A673 (cell line): ENCODE measurements at regions not wholly inside any gene's neighbourhood (a gene's known extent, or its start where the extent isn't known, plus 50 kb on each side); places are given as distances from the start of the nearest gene placed in this dataset.

Experiments used
- BruUV-seq: library from RNA; stranded (reverse); fragments of 400-500 nt; replicated peaks from 2 replicates; lab custom pipeline; 2021; lab: Mats Ljungman, UMichigan
- CTCF ChIA-PET: fragments of 300-600 bp; sonication (Branson Sonifier 250); formaldehyde crosslinking; loops from one replicate; lab custom pipeline; 2022; ENCODE audit warnings: antibody characterized with exemption; lab: Charles Lee
- POLR2A ChIA-PET: fragments of 300-600 bp; sonication (Branson Sonifier 250); formaldehyde crosslinking; loops from one replicate; lab custom pipeline; 2022; ENCODE audit warnings: antibody characterized with exemption; ENCODE audit not compliant: low non-redundant PET; lab: Charles Lee
- DNase-seq: peaks from one replicate; pipeline ENCODE4 v3.0.0-alpha.2; 2015; ENCODE audit warnings: low spot score
- H3K27ac ChIP-seq: fragments of 200-600 bp; sonication (generic); 2 replicates; pipeline ENCODE4 v1.5.1; 2016; ENCODE audit warnings: mixed run types, low read depth, mild to moderate bottlenecking, mixed read lengths, antibody characterized with exemption, low read length; ENCODE audit not compliant: poor library complexity, severe bottlenecking
- H3K27me3 ChIP-seq: fragments of 200-600 bp; sonication (generic); replicated peaks from 2 replicates; pipeline ENCODE4 v1.6.1; 2017; ENCODE audit warnings: mixed run types, low read depth, mild to moderate bottlenecking, mixed read lengths, antibody characterized with exemption, low read length; ENCODE audit not compliant: insufficient read depth, poor library complexity
- H3K36me3 ChIP-seq: fragments of 200-600 bp; sonication (generic); 2 replicates; pipeline ENCODE4 v1.6.1; 2016; ENCODE audit warnings: mixed run types, mild to moderate bottlenecking, mixed read lengths, antibody characterized with exemption, low read length; ENCODE audit not compliant: insufficient read depth, poor library complexity, severe bottlenecking
- H3K4me1 ChIP-seq: fragments of 200-600 bp; sonication (generic); 2 replicates; pipeline ENCODE4 v1.6.1; 2017; ENCODE audit warnings: mixed run types, mild to moderate bottlenecking, mixed read lengths, antibody characterized with exemption, low read length; ENCODE audit not compliant: insufficient read depth, poor library complexity, severe bottlenecking
- H3K4me3 ChIP-seq: fragments of 200-600 bp; sonication (generic); 2 replicates; pipeline ENCODE4 v1.5.1; 2016; ENCODE audit warnings: low read depth, mixed run types, mild to moderate bottlenecking, mixed read lengths, low read length; ENCODE audit not compliant: poor library complexity, severe bottlenecking
- H3K9me3 ChIP-seq: fragments of 200-600 bp; sonication (generic); 2 replicates; pipeline ENCODE4 v1.6.1; 2016; ENCODE audit warnings: mixed run types, low read depth, mild to moderate bottlenecking, mixed read lengths, antibody characterized with exemption, low read length; ENCODE audit not compliant: poor library complexity, severe bottlenecking
- CTCF ChIP-seq: fragments of 300-800, 200-600 bp; sonication (generic); conservative IDR thresholded peaks from 2 replicates; pipeline ENCODE4 v1.5.1; 2017; ENCODE audit warnings: low read depth, mild to moderate bottlenecking, antibody characterized with exemption, low read length, moderate library complexity, mixed read lengths
- EZH2 ChIP-seq: fragments of 200-600 bp; sonication (generic); IDR thresholded peaks from 2 replicates; pipeline ENCODE4 v1.6.1; 2017; ENCODE audit warnings: borderline replicate concordance, low read depth, mild to moderate bottlenecking, mixed read lengths, antibody characterized with exemption, low read length; ENCODE audit not compliant: poor library complexity, severe bottlenecking
- intact Hi-C: fragments of 100-400 bp; cut with micrococcal nuclease; formaldehyde crosslinking; loops from one replicate; pipeline ENCODE4 v1.10.0; 2022; ENCODE audit not compliant: unreplicated experiment

DNA sequence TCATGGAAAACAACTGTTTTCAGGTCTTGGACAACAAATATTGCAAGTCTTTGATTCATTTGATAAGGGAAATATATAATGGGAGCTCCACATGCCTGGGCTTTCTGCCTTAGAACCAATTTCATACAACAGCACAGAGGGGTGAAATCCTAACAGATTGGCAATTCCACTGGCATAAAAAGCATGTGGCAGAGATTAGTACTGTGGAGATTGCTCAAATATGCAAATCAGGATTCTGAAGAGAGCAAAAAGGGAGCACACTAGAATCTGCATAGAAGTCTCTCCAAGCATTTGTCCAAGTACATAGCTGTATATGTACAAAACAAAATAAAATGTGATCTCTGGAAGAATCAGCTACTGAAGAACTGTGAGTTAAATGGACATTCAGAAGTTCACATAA lies 312.9 kb upstream of the SLITRK5 start:
- H3K4me3 ChIP-seq: no peak overlapping the region
- POLR2A ChIA-PET: no interaction called here
- TF ChIP-seq EZH2 (no peak), CTCF (no peak)
- H3K9me3 ChIP-seq: no peaks in the 10 kb centered on the region
- BruUV-seq: no TSS peak
- intact Hi-C loops: no loop called here
- DNase-seq: no peak
- H3K4me1 ChIP-seq: no peaks in the 10 kb centered on the region
- H3K27ac ChIP-seq: no peak overlapping the region
- H3K27me3 ChIP-seq: no peaks in the 10 kb centered on the region
- CTCF ChIA-PET: no interaction called here
- no peaks in the 10 kb centered on the region for H3K36me3 ChIP-seq

DNA sequence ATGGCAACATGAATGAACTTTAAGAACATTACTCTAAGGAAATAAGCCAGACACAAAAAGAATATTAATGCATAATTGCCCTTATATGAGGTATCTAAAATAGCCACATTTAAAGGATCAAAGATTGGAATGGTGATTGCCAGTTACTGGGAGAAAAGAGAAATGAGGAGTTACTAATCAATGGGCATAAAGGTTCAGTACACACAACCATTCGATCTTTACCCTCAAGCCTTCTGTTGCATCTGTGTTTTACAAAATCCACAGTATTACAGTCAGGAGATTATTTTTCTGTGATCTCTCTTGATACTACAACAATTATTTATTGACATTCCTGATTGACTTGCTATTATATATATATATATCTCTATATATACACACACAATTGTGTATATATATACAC lies 310.0 kb upstream of the SLITRK5 start:
- CTCF ChIA-PET: no interaction called here
- intact Hi-C loops: no loop called here
- DNase-seq: no peak
- TF ChIP-seq EZH2 (no peak), CTCF (no peak)
- Histone ChIP-seq H3K9me3 (no peaks in the 10 kb centered on the region), H3K4me3 (no peak overlapping the region), H3K4me1 (no peaks in the 10 kb centered on the region), H3K27ac (no peak overlapping the region), H3K36me3 (no peaks in the 10 kb centered on the region), H3K27me3 (no peaks in the 10 kb centered on the region)
- BruUV-seq: no TSS peak
- POLR2A ChIA-PET: no interaction called here

- no TSS peak for BruUV-seq
- H3K9me3 ChIP-seq: no peaks in the 10 kb centered on the region
- intact Hi-C loops: no loop called here
- POLR2A ChIA-PET: no interaction called here
- no peak for DNase-seq
- H3K36me3 ChIP-seq: no peaks in the 10 kb centered on the region
- TF ChIP-seq EZH2 (no peak), CTCF (no peak)
- H3K27me3 ChIP-seq: no peaks in the 10 kb centered on the region
- no peaks in the 10 kb centered on the region for H3K4me1 ChIP-seq
- H3K4me3 ChIP-seq: no peak overlapping the region
- CTCF ChIA-PET: no interaction called here
- no peak overlapping the region for H3K27ac ChIP-seq
Observed at GRCh38 chr13:87368639-87369038, 302.5 kb upstream of the SLITRK5 start.
